ENCODE measurements at regions not wholly inside any gene's neighbourhood (a gene's known extent, or its start where the extent isn't known, plus 50 kb on each side); places are given as distances from the start of the nearest gene placed in this dataset.

DNA sequence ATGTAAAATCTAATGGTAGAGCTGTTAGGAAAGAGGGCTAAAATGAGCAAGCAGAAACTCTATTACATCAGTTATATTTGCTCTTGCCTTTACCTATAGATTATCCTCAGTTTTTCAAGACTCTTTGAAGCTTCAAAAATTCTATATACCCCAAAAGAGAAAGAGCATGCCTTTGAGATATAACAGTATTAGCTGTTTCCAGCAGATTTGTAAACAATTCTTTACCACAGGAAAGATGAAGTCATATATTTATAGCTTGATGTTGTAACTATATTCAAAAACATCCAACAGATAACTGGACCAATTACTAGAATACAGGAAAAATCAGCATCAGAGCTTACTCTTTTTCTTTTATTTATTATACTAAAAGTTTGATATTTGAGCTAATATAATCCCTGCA lies 416.2 kb upstream of the TPK1 start:
- Mint-ChIP-seq H3K4me3 (no peak overlapping the region), H3K9me3 (peaks cover 2 to 11% (median 6%) of the 10 kb centered on the region in 7 donors), H3K27ac (no peak overlapping the region), H3K27me3 (ENCODE audit: low read depth in 3 of 3) (no peaks in the 10 kb centered on the region), H3K4me1 (no peaks in the 10 kb centered on the region), H3K36me3 (no peaks in the 10 kb centered on the region)
- Histone ChIP-seq H3K27ac (ENCODE audit: low read depth in 1 of 2, low read length in 2 of 2) (no peak overlapping the region), H3K79me2 (ENCODE audit: insufficient read depth, low read length) (no peaks in the 10 kb centered on the region), H2AFZ (ENCODE audit: insufficient read depth, low read depth, low read length, poor library complexity, severe bottlenecking) (no peak overlapping the region), H3K4me3 (replicated peaks in 1 of 3; ENCODE audit: low read depth in 2 of 3, low read length in 3 of 3) (no peak overlapping the region), H3K4me2 (replicated peaks; ENCODE audit: extremely low read depth, low read length, poor library complexity, severe bottlenecking) (no peak overlapping the region), H3K9me3 (replicated peaks in 1 of 2; ENCODE audit: control insufficient read depth in 1 of 2, insufficient read depth in 1 of 2, low read length in 2 of 2) (peaks cover 0 to 4% of the 10 kb centered on the region in 2 donors), H4K20me1 (ENCODE audit: insufficient read depth, low read length) (no peaks in the 10 kb centered on the region), H3K27me3 (ENCODE audit: control insufficient read depth in 2 of 2, insufficient read depth in 2 of 2, low read length in 2 of 2) (no peaks in the 10 kb centered on the region), H3K4me1 (ENCODE audit: control insufficient read depth in 1 of 2, insufficient read depth in 2 of 2, low read length in 2 of 2) (no peaks in the 10 kb centered on the region), H3K9ac (ENCODE audit: insufficient read depth, low read length, poor library complexity, severe bottlenecking) (no peak overlapping the region), H3K36me3 (replicated peaks in 1 of 2; ENCODE audit: control insufficient read depth in 1 of 2, insufficient read depth in 2 of 2, low read length in 2 of 2) (no peaks in the 10 kb centered on the region)
- intact Hi-C loops (cut with micrococcal nuclease), result no loop called here
- no peak for DNase-seq
- TF ChIP-seq, protein P1, sequence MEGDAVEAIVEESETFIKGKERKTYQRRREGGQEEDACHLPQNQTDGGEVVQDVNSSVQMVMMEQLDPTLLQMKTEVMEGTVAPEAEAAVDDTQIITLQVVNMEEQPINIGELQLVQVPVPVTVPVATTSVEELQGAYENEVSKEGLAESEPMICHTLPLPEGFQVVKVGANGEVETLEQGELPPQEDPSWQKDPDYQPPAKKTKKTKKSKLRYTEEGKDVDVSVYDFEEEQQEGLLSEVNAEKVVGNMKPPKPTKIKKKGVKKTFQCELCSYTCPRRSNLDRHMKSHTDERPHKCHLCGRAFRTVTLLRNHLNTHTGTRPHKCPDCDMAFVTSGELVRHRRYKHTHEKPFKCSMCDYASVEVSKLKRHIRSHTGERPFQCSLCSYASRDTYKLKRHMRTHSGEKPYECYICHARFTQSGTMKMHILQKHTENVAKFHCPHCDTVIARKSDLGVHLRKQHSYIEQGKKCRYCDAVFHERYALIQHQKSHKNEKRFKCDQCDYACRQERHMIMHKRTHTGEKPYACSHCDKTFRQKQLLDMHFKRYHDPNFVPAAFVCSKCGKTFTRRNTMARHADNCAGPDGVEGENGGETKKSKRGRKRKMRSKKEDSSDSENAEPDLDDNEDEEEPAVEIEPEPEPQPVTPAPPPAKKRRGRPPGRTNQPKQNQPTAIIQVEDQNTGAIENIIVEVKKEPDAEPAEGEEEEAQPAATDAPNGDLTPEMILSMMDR (IDR thresholded peaks at IDR 0.05), result no peak

DNA sequence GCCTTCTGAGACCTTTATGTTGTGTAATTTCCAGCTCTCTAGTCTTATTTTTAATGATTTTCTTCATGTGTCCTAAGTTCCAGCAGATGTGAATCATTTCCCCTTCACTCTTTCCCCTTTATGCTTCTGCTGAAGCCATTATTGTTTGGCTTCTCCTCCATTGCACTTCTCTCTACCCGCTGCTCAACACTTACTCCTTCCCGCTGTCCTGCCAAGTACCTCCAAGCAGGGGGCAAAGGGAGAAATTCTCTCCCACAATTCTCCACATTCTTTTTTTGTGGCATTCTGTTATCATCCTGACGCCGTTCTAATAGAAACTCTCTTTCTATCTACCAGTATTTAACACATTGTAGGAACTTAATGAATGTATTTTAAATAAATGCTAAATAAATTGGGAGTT lies 388.9 kb upstream of the TPK1 start:
- Mint-ChIP-seq H3K36me3 (no peaks in the 10 kb centered on the region), H3K4me3 (no peak overlapping the region), H3K27me3 (ENCODE audit: low read depth in 3 of 3) (no peaks in the 10 kb centered on the region), H3K4me1 (no peaks in the 10 kb centered on the region), H3K9me3 (peaks cover 0 to 10% (median 4%) of the 10 kb centered on the region in 7 donors), H3K27ac (no peak overlapping the region)
- Histone ChIP-seq H3K9ac (ENCODE audit: insufficient read depth, low read length, poor library complexity, severe bottlenecking) (no peak overlapping the region), H3K27me3 (ENCODE audit: control insufficient read depth in 2 of 2, insufficient read depth in 2 of 2, low read length in 2 of 2) (no peaks in the 10 kb centered on the region), H3K4me2 (replicated peaks; ENCODE audit: extremely low read depth, low read length, poor library complexity, severe bottlenecking) (no peak overlapping the region), H3K4me1 (ENCODE audit: control insufficient read depth in 1 of 2, insufficient read depth in 2 of 2, low read length in 2 of 2) (no peaks in the 10 kb centered on the region), H3K27ac (ENCODE audit: low read depth in 1 of 2, low read length in 2 of 2) (no peak overlapping the region), H3K36me3 (replicated peaks in 1 of 2; ENCODE audit: control insufficient read depth in 1 of 2, insufficient read depth in 2 of 2, low read length in 2 of 2) (no peaks in the 10 kb centered on the region), H2AFZ (ENCODE audit: insufficient read depth, low read depth, low read length, poor library complexity, severe bottlenecking) (no peak overlapping the region), H3K9me3 (replicated peaks in 1 of 2; ENCODE audit: control insufficient read depth in 1 of 2, insufficient read depth in 1 of 2, low read length in 2 of 2) (peaks cover 0 to 7% of the 10 kb centered on the region in 2 donors), H3K79me2 (ENCODE audit: insufficient read depth, low read length) (no peaks in the 10 kb centered on the region), H3K4me3 (replicated peaks in 1 of 3; ENCODE audit: low read depth in 2 of 3, low read length in 3 of 3) (no peak overlapping the region), H4K20me1 (ENCODE audit: insufficient read depth, low read length) (no peaks in the 10 kb centered on the region)
- DNase-seq, result no peak
- WGBS (ENCODE audit: insufficient coverage), result 81% methylated on average over 2 of the region's 4 CpGs
- TF ChIP-seq, protein P1 (IDR thresholded peaks at IDR 0.05), result no peak
- intact Hi-C loops (cut with micrococcal nuclease), result no loop called here
